Chondrocyte (in vitro differentiated cells): ENCODE measurements at regions not wholly inside any gene's neighbourhood (a gene's known extent, or its start where the extent isn't known, plus 50 kb on each side); places are given as distances from the start of the nearest gene placed in this dataset.

ENCODE experiments used
- DNase-seq: peaks from one replicate; pipeline ENCODE4 v3.0.0; 2021; ENCODE audit warnings: mixed read lengths, low spot score
- H3K27ac Mint-ChIP-seq: one replicate; pipeline ENCODE4 v1.8.0; 2021; ENCODE audit warnings: mild to moderate bottlenecking, moderate library complexity, mixed read lengths; ENCODE audit not compliant: unreplicated experiment
- H3K27me3 Mint-ChIP-seq: 2 replicates; pipeline ENCODE4 v1.8.0; 2021; ENCODE audit warnings: low read depth, mixed read lengths
- H3K36me3 Mint-ChIP-seq: 2 replicates; pipeline ENCODE4 v1.8.0; 2021; ENCODE audit warnings: low read depth, mixed read lengths
- H3K4me1 Mint-ChIP-seq: 2 replicates; pipeline ENCODE4 v1.8.0; 2021; ENCODE audit warnings: low read depth, mild to moderate bottlenecking, mixed read lengths
- H3K4me3 Mint-ChIP-seq: one replicate; pipeline ENCODE4 v1.8.0; 2021; ENCODE audit warnings: mild to moderate bottlenecking, moderate library complexity, mixed read lengths; ENCODE audit not compliant: unreplicated experiment
- H3K9me3 Mint-ChIP-seq: 2 replicates; pipeline ENCODE4 v1.8.0; 2021; ENCODE audit warnings: low read depth, mixed read lengths
- TF ChIP-seq, protein P1 (sequence below): fragments of 200-600 bp; sonication (generic); IDR thresholded peaks from 2 replicates; pipeline ENCODE4 v1.5.0; 2021; ENCODE audit warnings: antibody characterized with exemption, mild to moderate bottlenecking, moderate library complexity

DNA sequence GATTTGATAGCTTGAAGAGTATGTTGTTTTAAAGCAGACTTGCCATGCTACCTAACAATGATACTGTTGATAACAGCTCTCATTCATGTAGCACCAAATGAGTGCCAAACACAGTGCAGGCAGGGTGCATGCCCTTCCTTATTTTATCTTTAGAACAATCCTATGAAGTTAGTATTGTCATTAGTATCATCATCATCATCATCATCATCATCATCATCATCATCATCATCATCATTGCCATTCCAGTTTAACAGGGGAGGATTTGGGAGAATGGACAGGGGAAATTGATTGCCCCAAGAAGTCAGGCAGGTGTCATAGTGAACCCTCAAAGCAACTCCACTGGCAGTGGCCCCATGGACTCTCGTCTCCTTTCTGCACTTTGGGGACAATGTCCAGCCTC, 734.9 kb downstream of the VRK1 start:
- H3K36me3 Mint-ChIP-seq, result no peaks in the 10 kb centered on the region
- no peak overlapping the region for H3K27ac Mint-ChIP-seq
- peaks cover 22% of the 10 kb centered on the region for H3K9me3 Mint-ChIP-seq
- H3K4me3 Mint-ChIP-seq, result no peak overlapping the region
- no peak for DNase-seq
- no peaks in the 10 kb centered on the region for H3K4me1 Mint-ChIP-seq
- TF ChIP-seq, protein P1, sequence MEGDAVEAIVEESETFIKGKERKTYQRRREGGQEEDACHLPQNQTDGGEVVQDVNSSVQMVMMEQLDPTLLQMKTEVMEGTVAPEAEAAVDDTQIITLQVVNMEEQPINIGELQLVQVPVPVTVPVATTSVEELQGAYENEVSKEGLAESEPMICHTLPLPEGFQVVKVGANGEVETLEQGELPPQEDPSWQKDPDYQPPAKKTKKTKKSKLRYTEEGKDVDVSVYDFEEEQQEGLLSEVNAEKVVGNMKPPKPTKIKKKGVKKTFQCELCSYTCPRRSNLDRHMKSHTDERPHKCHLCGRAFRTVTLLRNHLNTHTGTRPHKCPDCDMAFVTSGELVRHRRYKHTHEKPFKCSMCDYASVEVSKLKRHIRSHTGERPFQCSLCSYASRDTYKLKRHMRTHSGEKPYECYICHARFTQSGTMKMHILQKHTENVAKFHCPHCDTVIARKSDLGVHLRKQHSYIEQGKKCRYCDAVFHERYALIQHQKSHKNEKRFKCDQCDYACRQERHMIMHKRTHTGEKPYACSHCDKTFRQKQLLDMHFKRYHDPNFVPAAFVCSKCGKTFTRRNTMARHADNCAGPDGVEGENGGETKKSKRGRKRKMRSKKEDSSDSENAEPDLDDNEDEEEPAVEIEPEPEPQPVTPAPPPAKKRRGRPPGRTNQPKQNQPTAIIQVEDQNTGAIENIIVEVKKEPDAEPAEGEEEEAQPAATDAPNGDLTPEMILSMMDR, result no peak
- no peaks in the 10 kb centered on the region for H3K27me3 Mint-ChIP-seq

DNA sequence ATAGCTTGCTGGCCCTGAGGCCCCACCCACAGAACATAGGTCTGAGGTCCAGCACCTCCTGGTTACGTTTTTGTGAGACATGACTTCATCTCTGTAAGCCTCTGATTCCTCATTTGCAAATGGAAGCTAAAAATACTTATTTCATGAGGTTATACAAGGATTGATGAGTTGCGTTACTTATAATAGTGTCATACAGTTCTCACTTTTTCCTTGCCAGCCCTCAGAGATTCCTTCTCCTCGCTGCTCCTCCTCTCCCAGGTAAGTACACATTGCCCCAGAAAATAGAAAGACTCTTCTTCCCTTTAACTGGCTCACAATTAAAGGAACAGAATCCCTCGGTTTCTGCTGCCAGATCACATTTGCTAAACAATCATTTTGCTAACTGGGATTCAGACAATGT, 739.2 kb downstream of the VRK1 start:
- H3K9me3 Mint-ChIP-seq, result peaks cover 16% of the 10 kb centered on the region
- H3K4me1 Mint-ChIP-seq, result no peaks in the 10 kb centered on the region
- no peaks in the 10 kb centered on the region for H3K36me3 Mint-ChIP-seq

DNA sequence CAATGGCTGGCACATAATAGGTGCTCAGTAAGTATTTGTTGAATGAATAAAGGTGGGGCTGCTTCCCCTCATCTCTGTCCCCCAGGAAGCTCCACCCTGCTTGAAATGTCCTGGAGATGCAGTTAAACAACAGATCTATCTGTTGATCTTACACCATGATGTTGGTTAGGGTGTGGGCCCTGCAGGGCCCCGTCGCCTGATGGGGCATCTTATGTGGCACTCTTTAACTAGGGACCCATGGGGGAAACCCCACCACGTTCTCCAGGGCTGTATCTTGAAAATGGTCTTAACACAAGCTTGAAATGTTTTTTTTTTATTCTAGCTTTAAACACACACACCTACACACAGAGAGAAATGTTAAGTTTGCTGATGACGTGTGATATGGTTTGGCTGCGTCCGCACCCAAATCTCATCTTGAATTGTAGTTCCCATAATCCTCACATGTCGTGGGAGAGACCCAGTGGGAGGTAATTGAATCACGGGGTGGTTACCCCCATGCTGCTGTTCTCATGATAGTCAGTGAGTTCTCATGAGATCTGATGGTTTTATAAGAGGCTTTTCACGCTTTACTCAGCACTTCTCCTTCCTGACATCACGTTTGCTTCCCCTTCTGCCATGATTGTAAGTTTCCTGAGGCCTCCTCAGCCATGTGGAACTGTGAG, 741.7 kb downstream of the VRK1 start:
- Mint-ChIP-seq H3K9me3 (peaks cover 6% of the 10 kb centered on the region), H3K36me3 (no peaks in the 10 kb centered on the region), H3K27ac (no peak overlapping the region), H3K4me3 (no peak overlapping the region), H3K27me3 (no peaks in the 10 kb centered on the region), H3K4me1 (no peaks in the 10 kb centered on the region)
- no peak for DNase-seq
- TF ChIP-seq, protein P1, result no peak

More for the DNA sequence above, 739.2 kb downstream of the VRK1 start:
- no peak for DNase-seq
- Mint-ChIP-seq H3K4me3 (no peak overlapping the region), H3K27ac (no peak overlapping the region), H3K27me3 (no peaks in the 10 kb centered on the region)
- TF ChIP-seq, protein P1, result no peak

DNA sequence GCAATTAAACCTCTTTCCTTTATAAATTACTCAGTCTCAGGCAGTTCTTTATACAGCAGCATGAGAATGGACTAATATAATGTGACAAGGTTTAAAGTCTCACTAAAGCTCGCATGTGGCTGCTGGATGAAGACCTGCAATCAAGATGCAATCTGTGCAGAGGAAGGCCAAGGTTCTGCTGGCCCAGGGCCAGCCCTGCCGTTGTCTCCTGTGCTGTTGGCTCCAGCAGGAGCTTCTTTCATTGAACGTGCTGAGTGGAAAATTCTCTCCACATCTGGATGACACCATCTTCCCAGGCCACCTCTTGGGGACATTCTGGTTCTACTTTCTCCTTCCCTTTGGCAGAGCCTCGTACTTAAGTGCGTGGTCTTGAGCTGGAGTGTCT, 742.2 kb downstream of the VRK1 start:
- H3K4me3 Mint-ChIP-seq, result no peak overlapping the region
- no peak overlapping the region for H3K27ac Mint-ChIP-seq
- peaks cover 5% of the 10 kb centered on the region for H3K9me3 Mint-ChIP-seq
- TF ChIP-seq, protein P1, result no peak
- no peaks in the 10 kb centered on the region for H3K4me1 Mint-ChIP-seq
- no peaks in the 10 kb centered on the region for H3K27me3 Mint-ChIP-seq
- no peaks in the 10 kb centered on the region for H3K36me3 Mint-ChIP-seq
- no peak for DNase-seq

DNA sequence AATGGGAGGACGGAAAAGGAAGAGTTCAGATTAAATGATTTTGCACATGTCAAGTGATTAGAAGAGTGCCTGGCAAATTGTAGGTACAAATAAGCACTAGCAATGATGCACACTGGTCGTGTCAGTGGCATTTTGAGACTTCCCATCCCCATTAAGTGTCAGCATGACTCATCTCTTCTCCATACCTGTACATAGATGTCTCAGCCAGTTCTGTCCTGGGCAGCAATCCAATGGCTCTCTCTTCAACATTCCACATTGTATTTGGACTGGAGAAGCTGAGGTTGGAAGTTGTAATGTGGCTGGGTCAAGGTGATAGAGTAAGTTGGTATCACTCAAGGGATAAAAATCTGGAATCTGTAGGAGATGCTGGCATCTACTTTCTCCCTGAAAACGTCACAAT, 742.7 kb downstream of the VRK1 start:
- no peaks in the 10 kb centered on the region for H3K4me1 Mint-ChIP-seq
- TF ChIP-seq, protein P1, result no peak

More for the DNA sequence above, 742.7 kb downstream of the VRK1 start:
- H3K36me3 Mint-ChIP-seq, result no peaks in the 10 kb centered on the region
- no peak for DNase-seq
- no peak overlapping the region for H3K27ac Mint-ChIP-seq
- H3K9me3 Mint-ChIP-seq, result peaks cover 5% of the 10 kb centered on the region
- no peaks in the 10 kb centered on the region for H3K27me3 Mint-ChIP-seq
- H3K4me3 Mint-ChIP-seq, result no peak overlapping the region
